GM12878 (cell line): ENCODE measurements at regions not wholly inside any gene's neighbourhood (a gene's known extent, or its start where the extent isn't known, plus 50 kb on each side); places are given as distances from the start of the nearest gene placed in this dataset.

Experiments used
- ATF2 ChIP-seq: IDR thresholded peaks from 2 replicates; pipeline ENCODE4 v1.6.1; 2012; ENCODE audit warnings: low read length, inconsistent platforms
- CEBPB ChIP-seq, 2 experiments: fragments of 150-350 bp in 1 of 2; IDR thresholded peaks; 2 replicates each; pipeline ENCODE4 v1.6.1; 2012 to 2014; ENCODE audit warnings: low read depth in 2 of 2, low read length in 2 of 2, borderline replicate concordance in 1 of 2, inconsistent platforms in 1 of 2
- CTCF ChIP-seq, 3 experiments: IDR thresholded peaks in 2 of 3; conservative IDR thresholded peaks in 1 of 3; 2 replicates each; pipeline ENCODE4 v1.5.1; 2011; ENCODE audit warnings: low read depth in 3 of 3, low read length in 3 of 3, mild to moderate bottlenecking in 3 of 3, control low read depth in 2 of 3, moderate library complexity in 2 of 3, inconsistent platforms in 1 of 3, mixed read lengths in 1 of 3; ENCODE audit not compliant: control insufficient read depth in 2 of 3, insufficient read depth in 1 of 3; ENCODE audit errors: extremely low read depth in 1 of 3
- JUND ChIP-seq: IDR thresholded peaks from 2 replicates; pipeline ENCODE4 v1.6.1; 2012; ENCODE audit warnings: low read depth, mild to moderate bottlenecking, low read length, improper control_type of control experiment, moderate library complexity
- POLR2A ChIP-seq: IDR thresholded peaks from 2 replicates; pipeline ENCODE4 v1.6.1; 2011; ENCODE audit warnings: low read depth, mild to moderate bottlenecking, low read length
- PRDM15 ChIP-seq: fragments of 450-650 bp; formaldehyde crosslinking; IDR thresholded peaks from 2 replicates; pipeline ENCODE4 v1.4.0; 2020; ENCODE audit warnings: mild to moderate bottlenecking, moderate library complexity
- RAD21 ChIP-seq: IDR thresholded peaks from 2 replicates; pipeline ENCODE4 v1.6.1; 2011; ENCODE audit warnings: mild to moderate bottlenecking, low read depth, low read length, moderate library complexity; ENCODE audit not compliant: insufficient read depth
- ZBTB33 ChIP-seq: fragments of 450-650 bp; IDR thresholded peaks from 2 replicates; pipeline ENCODE4 v1.6.1; 2017; ENCODE audit warnings: mild to moderate bottlenecking
- ZBTB4 ChIP-seq: fragments of 450-650 bp; formaldehyde crosslinking; IDR thresholded peaks from 2 replicates; pipeline ENCODE4 v1.4.0; 2022; ENCODE audit warnings: mild to moderate bottlenecking, moderate library complexity
- TF ChIP-seq, protein P1 (sequence below): fragments of 450-650 bp; conservative IDR thresholded peaks from 2 replicates; pipeline ENCODE4 v1.6.1; 2017; ENCODE audit warnings: mild to moderate bottlenecking, moderate library complexity

DNA sequence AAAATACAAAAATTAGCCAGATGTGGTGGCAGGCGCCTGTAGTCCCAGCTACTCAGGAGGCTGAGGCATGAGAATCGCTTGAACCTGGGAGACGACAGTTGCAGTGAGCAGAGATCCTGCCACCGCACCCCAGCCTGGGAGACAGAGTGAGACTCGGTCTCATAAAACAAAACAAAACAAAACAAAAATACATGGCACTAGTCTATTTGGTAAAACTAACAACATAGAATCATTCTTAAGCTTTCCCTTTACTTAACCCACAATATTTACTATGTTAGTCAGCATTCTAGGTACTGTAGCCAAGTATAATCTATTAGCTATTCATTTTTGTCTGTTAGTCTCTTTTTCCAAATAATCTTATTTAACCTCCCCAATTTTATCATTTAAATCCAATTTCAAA lies 1482.8 kb downstream of the SLITRK5 start:
- TF ChIP-seq PRDM15 (CRISPR knock-in tag) = no peak
- TF ChIP-seq POLR2A = no peak
- no peak for TF ChIP-seq CTCF (IDR thresholded peaks at IDR 0.05 in 2 of 3, conservative IDR thresholded peaks at IDR 0.05 in 1 of 3; ENCODE audit: control insufficient read depth in 2 of 3, extremely low read depth in 1 of 3, insufficient read depth in 1 of 3, low read depth in 3 of 3, low read length in 3 of 3)
- TF ChIP-seq CEBPB (IDR thresholded peaks at IDR 0.05; ENCODE audit: borderline replicate concordance in 1 of 2, low read depth in 2 of 2, low read length in 2 of 2) = no peak
- no peak for TF ChIP-seq ZBTB4 (CRISPR knock-in tag)
- TF ChIP-seq, protein P1, sequence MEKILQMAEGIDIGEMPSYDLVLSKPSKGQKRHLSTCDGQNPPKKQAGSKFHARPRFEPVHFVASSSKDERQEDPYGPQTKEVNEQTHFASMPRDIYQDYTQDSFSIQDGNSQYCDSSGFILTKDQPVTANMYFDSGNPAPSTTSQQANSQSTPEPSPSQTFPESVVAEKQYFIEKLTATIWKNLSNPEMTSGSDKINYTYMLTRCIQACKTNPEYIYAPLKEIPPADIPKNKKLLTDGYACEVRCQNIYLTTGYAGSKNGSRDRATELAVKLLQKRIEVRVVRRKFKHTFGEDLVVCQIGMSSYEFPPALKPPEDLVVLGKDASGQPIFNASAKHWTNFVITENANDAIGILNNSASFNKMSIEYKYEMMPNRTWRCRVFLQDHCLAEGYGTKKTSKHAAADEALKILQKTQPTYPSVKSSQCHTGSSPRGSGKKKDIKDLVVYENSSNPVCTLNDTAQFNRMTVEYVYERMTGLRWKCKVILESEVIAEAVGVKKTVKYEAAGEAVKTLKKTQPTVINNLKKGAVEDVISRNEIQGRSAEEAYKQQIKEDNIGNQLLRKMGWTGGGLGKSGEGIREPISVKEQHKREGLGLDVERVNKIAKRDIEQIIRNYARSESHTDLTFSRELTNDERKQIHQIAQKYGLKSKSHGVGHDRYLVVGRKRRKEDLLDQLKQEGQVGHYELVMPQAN = no peak
- TF ChIP-seq ATF2 = no peak
- TF ChIP-seq JUND = no peak
- no peak for TF ChIP-seq RAD21
- TF ChIP-seq ZBTB33 = no peak
